ENCODE measurements at regions not wholly inside any gene's neighbourhood (a gene's known extent, or its start where the extent isn't known, plus 50 kb on each side); places are given as distances from the start of the nearest gene placed in this dataset.

DNA sequence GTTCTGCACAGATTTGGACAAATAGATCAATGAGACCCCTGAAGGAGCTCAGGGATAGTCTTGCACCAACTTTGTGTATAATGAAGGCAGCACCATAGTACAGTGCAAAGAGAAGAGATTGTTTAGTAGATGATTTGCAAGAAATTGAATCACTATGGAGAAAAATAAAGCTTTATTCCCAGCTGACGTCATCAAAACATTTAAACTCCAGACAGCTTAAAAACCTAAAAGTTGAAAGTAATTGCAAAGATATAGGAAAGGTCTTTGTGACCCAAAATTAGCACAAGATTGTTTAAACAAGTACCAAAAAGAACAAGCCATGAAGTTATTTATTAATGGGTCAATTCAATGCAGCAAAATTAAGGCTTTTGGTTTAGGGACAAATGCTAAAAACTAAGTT is 88.8 kb upstream of the BACE2 start (continued):
- TF ChIP-seq SUZ12 (IDR thresholded peaks at IDR 0.05; ENCODE audit: low read length), result no peak
- TF ChIP-seq NRF1 (IDR thresholded peaks at IDR 0.05; ENCODE audit: low read depth, low read length), result no peak
- no peak for TF ChIP-seq BRCA1 (IDR thresholded peaks at IDR 0.05; ENCODE audit: low read depth, low read length)
- TF ChIP-seq SP1 (IDR thresholded peaks at IDR 0.05; ENCODE audit: low read depth, low read length), result no peak
- TF ChIP-seq HDAC6 (IDR thresholded peaks at IDR 0.05; ENCODE audit: low read depth, low read length), result no peak
- TF ChIP-seq CTCF (IDR thresholded peaks at IDR 0.05; ENCODE audit: control extremely low read depth in 1 of 3, insufficient read depth in 1 of 3, low read depth in 1 of 3, low read length in 3 of 3), result no peak
- TF ChIP-seq TAF1 (IDR thresholded peaks at IDR 0.05; ENCODE audit: low read depth, low read length), result no peak
- TF ChIP-seq EGR1 (IDR thresholded peaks at IDR 0.05; ENCODE audit: borderline replicate concordance, low read depth, low read length), result no peak

All from H1 (cell line).